ENCODE measurements at regions not wholly inside any gene's neighbourhood (a gene's known extent, or its start where the extent isn't known, plus 50 kb on each side); places are given as distances from the start of the nearest gene placed in this dataset.

GRCh38 chr3:10555263-10555662 lies 49.9 kb upstream of the ATP2B2 start:
- Histone ChIP-seq H2AFZ (ENCODE audit: control insufficient read depth, low read length) (no peak overlapping the region), H3K4me1 (ENCODE audit: control insufficient read depth, extremely low read depth, insufficient read depth, low read length) (peaks cover 14% of the 10 kb centered on the region), H3K79me2 (ENCODE audit: control insufficient read depth, insufficient read depth, low read length) (no peaks in the 10 kb centered on the region), H3K36me3 (ENCODE audit: control insufficient read depth in 2 of 2, extremely low read depth in 1 of 2, insufficient read depth in 2 of 2, low read length in 2 of 2) (no peaks in the 10 kb centered on the region), H4K20me1 (ENCODE audit: control insufficient read depth, extremely low read depth, insufficient read depth, low read length) (no peaks in the 10 kb centered on the region), H3K4me3 (ENCODE audit: control insufficient read depth in 2 of 3, extremely low read depth in 1 of 3, insufficient read depth in 2 of 3, low read depth in 1 of 3, low read length in 3 of 3) (no peak overlapping the region), H3K27ac (ENCODE audit: control insufficient read depth, insufficient read depth, low read length) (no peak overlapping the region), H3K9me3 (ENCODE audit: control insufficient read depth, low read depth, low read length) (no peaks in the 10 kb centered on the region), H3K9ac (ENCODE audit: control insufficient read depth, extremely low read depth, insufficient read depth, low read length) (no peak overlapping the region), H3K27me3 (ENCODE audit: control insufficient read depth, extremely low read depth, insufficient read depth, low read length) (peaks cover 15% of the 10 kb centered on the region), H3K4me2 (ENCODE audit: control insufficient read depth, extremely low read depth, insufficient read depth, low read depth, low read length) (no peak overlapping the region), H3K9me1 (ENCODE audit: control insufficient read depth, extremely low read depth, insufficient read depth, low read length) (no peaks in the 10 kb centered on the region)
- DNase-seq (ENCODE audit: low read depth, low spot score) (no peak), FAIRE-seq (no peak)
- TF ChIP-seq CTCF (optimal IDR thresholded peaks at IDR 0.05 in 1 of 3, IDR thresholded peaks at IDR 0.05 in 1 of 3, conservative IDR thresholded peaks at IDR 0.05 in 1 of 3; ENCODE audit: extremely low read depth in 1 of 3, insufficient read depth in 2 of 3, low read length in 3 of 3) (no peak), EZH2 (IDR thresholded peaks at IDR 0.05; ENCODE audit: low read length) (no peak)
- dilution Hi-C loops (cut with MboI; ENCODE audit: extremely low pct_ligation_motif_present, low sequenced_read_pairs), result no loop called here

- H3K9me1 ChIP-seq (ENCODE audit: control insufficient read depth, extremely low read depth, insufficient read depth, low read length), result no peaks in the 10 kb centered on the region
- DNase-seq (ENCODE audit: low read depth, low spot score) (no peak), FAIRE-seq (no peak)
- peaks cover 13% of the 10 kb centered on the region for H3K4me1 ChIP-seq (ENCODE audit: control insufficient read depth, extremely low read depth, insufficient read depth, low read length)
- H3K27ac ChIP-seq (ENCODE audit: control insufficient read depth, insufficient read depth, low read length), result no peak overlapping the region
- no peaks in the 10 kb centered on the region for H3K79me2 ChIP-seq (ENCODE audit: control insufficient read depth, insufficient read depth, low read length)
- no peaks in the 10 kb centered on the region for H4K20me1 ChIP-seq (ENCODE audit: control insufficient read depth, extremely low read depth, insufficient read depth, low read length)
- no peak overlapping the region for H2AFZ ChIP-seq (ENCODE audit: control insufficient read depth, low read length)
- no peaks in the 10 kb centered on the region for H3K36me3 ChIP-seq (ENCODE audit: control insufficient read depth in 2 of 2, extremely low read depth in 1 of 2, insufficient read depth in 2 of 2, low read length in 2 of 2)
- H3K4me3 ChIP-seq (ENCODE audit: control insufficient read depth in 2 of 3, extremely low read depth in 1 of 3, insufficient read depth in 2 of 3, low read depth in 1 of 3, low read length in 3 of 3), result no peak overlapping the region
- dilution Hi-C loops (cut with MboI; ENCODE audit: extremely low pct_ligation_motif_present, low sequenced_read_pairs), result no loop called here
- H3K27me3 ChIP-seq (ENCODE audit: control insufficient read depth, extremely low read depth, insufficient read depth, low read length), result peaks cover 17% of the 10 kb centered on the region
- no peak overlapping the region for H3K9ac ChIP-seq (ENCODE audit: control insufficient read depth, extremely low read depth, insufficient read depth, low read length)
- no peaks in the 10 kb centered on the region for H3K9me3 ChIP-seq (ENCODE audit: control insufficient read depth, low read depth, low read length)
- no peak for TF ChIP-seq CTCF (optimal IDR thresholded peaks at IDR 0.05 in 1 of 3, IDR thresholded peaks at IDR 0.05 in 1 of 3, conservative IDR thresholded peaks at IDR 0.05 in 1 of 3; ENCODE audit: extremely low read depth in 1 of 3, insufficient read depth in 2 of 3, low read length in 3 of 3)
- TF ChIP-seq EZH2 (IDR thresholded peaks at IDR 0.05; ENCODE audit: low read length), result no peak
- no peak overlapping the region for H3K4me2 ChIP-seq (ENCODE audit: control insufficient read depth, extremely low read depth, insufficient read depth, low read depth, low read length)
Observed at GRCh38 chr3:10556312-10556711, 50.9 kb upstream of the ATP2B2 start.

Data from keratinocyte (primary cell).